ENCODE measurements at regions not wholly inside any gene's neighbourhood (a gene's known extent, or its start where the extent isn't known, plus 50 kb on each side); places are given as distances from the start of the nearest gene placed in this dataset.
A peak's percentile ranks its signal among the peaks of the same experiment; 100 is the strongest.

- Histone ChIP-seq H3K4me2 (peak overlapping the region; percentile 54), H2AFZ (no peak overlapping the region), H3K4me3 (no peak overlapping the region), H3K27ac (peak overlapping the region; percentile 20), H3K79me2 (no peaks in the 10 kb centered on the region), H3K36me3 (replicated peaks; ENCODE audit: insufficient read depth, low read depth) (no peaks in the 10 kb centered on the region), H3K9me3 (ENCODE audit: low read depth) (no peaks in the 10 kb centered on the region), H4K20me1 (ENCODE audit: insufficient read depth, poor library complexity, severe bottlenecking) (no peaks in the 10 kb centered on the region), H3K9me2 (replicated peaks; ENCODE audit: insufficient read depth) (no peaks in the 10 kb centered on the region), H3K27me3 (no peaks in the 10 kb centered on the region), H3K4me1 (ENCODE audit: insufficient read depth) (peaks cover 12% of the 10 kb centered on the region)
- 46% methylated on average over 8 of the region's 8 CpGs for WGBS (ENCODE audit: low lambda C conversion rate, missing lambda C conversion rate)
- DNase-seq (ENCODE audit: low spot score): peak; percentile 19
- TF ChIP-seq EZH2 (IDR thresholded peaks at IDR 0.05; ENCODE audit: borderline replicate concordance): no peak
- TF ChIP-seq CTCF (IDR thresholded peaks at IDR 0.05; ENCODE audit: poor library complexity): no peak
- no peak for TF ChIP-seq EZH2phosphoT487 (IDR thresholded peaks at IDR 0.05; ENCODE audit: low read depth, severe bottlenecking, unreplicated experiment)
Observed at GRCh38 chr3:152638707-152639450, 196.1 kb upstream of the P2RY1 start.

- WGBS (ENCODE audit: low lambda C conversion rate, missing lambda C conversion rate): 95% methylated on average over 1 of the region's 1 CpG
- Histone ChIP-seq H2AFZ (no peak overlapping the region), H4K20me1 (ENCODE audit: insufficient read depth, poor library complexity, severe bottlenecking) (no peaks in the 10 kb centered on the region), H3K27ac (no peak overlapping the region), H3K27me3 (no peaks in the 10 kb centered on the region), H3K9me2 (replicated peaks; ENCODE audit: insufficient read depth) (no peaks in the 10 kb centered on the region), H3K4me2 (no peak overlapping the region), H3K79me2 (no peaks in the 10 kb centered on the region), H3K9me3 (ENCODE audit: low read depth) (no peaks in the 10 kb centered on the region), H3K4me3 (no peak overlapping the region), H3K36me3 (replicated peaks; ENCODE audit: insufficient read depth, low read depth) (no peaks in the 10 kb centered on the region), H3K4me1 (ENCODE audit: insufficient read depth) (peaks cover 12% of the 10 kb centered on the region)
- DNase-seq (ENCODE audit: low spot score): no peak
- no peak for TF ChIP-seq CTCF (IDR thresholded peaks at IDR 0.05; ENCODE audit: poor library complexity)
- no peak for TF ChIP-seq EZH2 (IDR thresholded peaks at IDR 0.05; ENCODE audit: borderline replicate concordance)
- no peak for TF ChIP-seq EZH2phosphoT487 (IDR thresholded peaks at IDR 0.05; ENCODE audit: low read depth, severe bottlenecking, unreplicated experiment)
Observed at GRCh38 chr3:152641198-152641597, 193.7 kb upstream of the P2RY1 start.

- no peaks in the 10 kb centered on the region for H3K9me2 ChIP-seq (replicated peaks; ENCODE audit: insufficient read depth)
- WGBS (ENCODE audit: low lambda C conversion rate, missing lambda C conversion rate): 80% methylated on average over 2 of the region's 2 CpGs
- DNase-seq (ENCODE audit: low spot score): no peak
Observed at GRCh38 chr3:152642658-152643057, 192.3 kb upstream of the P2RY1 start.

More at GRCh38 chr3:152642658-152643057, 192.3 kb upstream of the P2RY1 start:
- Histone ChIP-seq H3K9me3 (ENCODE audit: low read depth) (no peaks in the 10 kb centered on the region), H3K36me3 (replicated peaks; ENCODE audit: insufficient read depth, low read depth) (no peaks in the 10 kb centered on the region), H3K4me3 (no peak overlapping the region), H3K79me2 (no peaks in the 10 kb centered on the region), H3K4me1 (ENCODE audit: insufficient read depth) (peaks cover 12% of the 10 kb centered on the region), H2AFZ (no peak overlapping the region), H3K27ac (no peak overlapping the region), H3K4me2 (no peak overlapping the region), H3K27me3 (no peaks in the 10 kb centered on the region), H4K20me1 (ENCODE audit: insufficient read depth, poor library complexity, severe bottlenecking) (no peaks in the 10 kb centered on the region)
- no peak for TF ChIP-seq EZH2 (IDR thresholded peaks at IDR 0.05; ENCODE audit: borderline replicate concordance)
- no peak for TF ChIP-seq EZH2phosphoT487 (IDR thresholded peaks at IDR 0.05; ENCODE audit: low read depth, severe bottlenecking, unreplicated experiment)
- no peak for TF ChIP-seq CTCF (IDR thresholded peaks at IDR 0.05; ENCODE audit: poor library complexity)

Data from hepatocyte (in vitro differentiated cells).